ENCODE measurements at regions not wholly inside any gene's neighbourhood (a gene's known extent, or its start where the extent isn't known, plus 50 kb on each side); places are given as distances from the start of the nearest gene placed in this dataset.

GRCh38 chr15:98480844-98481243 lies 167.5 kb upstream of the IGF1R start:
- no peak for DNase-seq

GRCh38 chr15:98483575-98484130 lies 164.7 kb upstream of the IGF1R start:
- DNase-seq = no peak

- no peak for DNase-seq
Measured at GRCh38 chr15:98484914-98485313, 163.4 kb upstream of the IGF1R start.

GRCh38 chr15:98485451-98485850 lies 162.9 kb upstream of the IGF1R start:
- DNase-seq = no peak

- no peak for DNase-seq
Measured at GRCh38 chr15:98493966-98494511, 154.3 kb upstream of the IGF1R start.

GRCh38 chr15:98501192-98501591 lies 147.1 kb upstream of the IGF1R start:
- no peak for DNase-seq

GRCh38 chr15:98501632-98502031 lies 146.7 kb upstream of the IGF1R start:
- DNase-seq = no peak

GRCh38 chr15:98503970-98504369 lies 144.4 kb upstream of the IGF1R start:
- DNase-seq = no peak

GRCh38 chr15:98504998-98505397 lies 143.3 kb upstream of the IGF1R start:
- DNase-seq = no peak

- DNase-seq = no peak
Measured at GRCh38 chr15:98505611-98506031, 142.7 kb upstream of the IGF1R start.

GRCh38 chr15:98506172-98506571 lies 142.2 kb upstream of the IGF1R start:
- no peak for DNase-seq

GRCh38 chr15:98506711-98507110 lies 141.6 kb upstream of the IGF1R start:
- DNase-seq = no peak

- no peak for DNase-seq
Measured at GRCh38 chr15:98513428-98513986, 134.8 kb upstream of the IGF1R start.

- DNase-seq = no peak
Measured at GRCh38 chr15:98514034-98514622, 134.2 kb upstream of the IGF1R start.

- peak; percentile 45 to 52 for DNase-seq
Measured at GRCh38 chr15:98518823-98519561, 129.3 kb upstream of the IGF1R start.

GRCh38 chr15:98519767-98520550 lies 128.4 kb upstream of the IGF1R start:
- DNase-seq = no peak

GRCh38 chr15:98522127-98522526 lies 126.2 kb upstream of the IGF1R start:
- no peak for DNase-seq

GRCh38 chr15:98523912-98524662 lies 124.3 kb upstream of the IGF1R start:
- DNase-seq = no peak

- DNase-seq = no peak
Measured at GRCh38 chr15:98524838-98525660, 123.3 kb upstream of the IGF1R start.

- no peak for DNase-seq
Measured at GRCh38 chr15:98525661-98526001, 122.7 kb upstream of the IGF1R start.

GRCh38 chr15:98526094-98526493 lies 122.2 kb upstream of the IGF1R start:
- DNase-seq = no peak

Data from activated CD4-positive, alpha-beta T cell treated with anti-CD3 and anti-CD28 coated beads for 4 hours (primary cell).